Lower leg skin (tissue), 4 donors: ENCODE measurements at regions not wholly inside any gene's neighbourhood (a gene's known extent, or its start where the extent isn't known, plus 50 kb on each side); places are given as distances from the start of the nearest gene placed in this dataset.

ENCODE experiments used
- DNase-seq, 2 donors: peaks; one replicate each; pipeline ENCODE4 v3.0.0-alpha.2; 2019; ENCODE audit warnings: low spot score in 2 of 2
- H3K4me3 ChIP-seq: fragments of 200-600 bp; sonication (generic); 2 replicates; pipeline ENCODE4 v1.5.1; 2017; ENCODE audit warnings: mild to moderate bottlenecking, low read depth; ENCODE audit not compliant: poor library complexity, severe bottlenecking
- POLR2A ChIP-seq, 2 donors: fragments of 450-650 bp; IDR thresholded peaks; one replicate each; pipeline ENCODE4 v1.6.1; 2016 to 2017; ENCODE audit warnings: antibody characterized with exemption in 2 of 2, mild to moderate bottlenecking in 1 of 2, moderate library complexity in 1 of 2
- WGBS, 2 donors: methylation state at CpG; one replicate each; pipeline ENCODE4 v1.1.5; 2018; 5-methylcytosine and 5-hydroxymethylcytosine counted together
- intact Hi-C: fragments of 100-400 bp; cut with DNase I; formaldehyde crosslinking; loops from one replicate; pipeline ENCODE4 v1.15.0; 2023; ENCODE audit warnings: low total_unique reads
- TF ChIP-seq, protein P1 (sequence below), 3 donors: fragments of 450-650 bp; IDR thresholded peaks; one replicate each; pipeline ENCODE4 v1.5.1; 2016; ENCODE audit warnings: antibody characterized with exemption in 3 of 3, mild to moderate bottlenecking in 3 of 3, moderate library complexity in 2 of 3

- WGBS, 2 donors, result 83 to 90% methylated on average over 2 of the region's 2 CpGs
- no peak overlapping the region for H3K4me3 ChIP-seq
- TF ChIP-seq, protein P1, sequence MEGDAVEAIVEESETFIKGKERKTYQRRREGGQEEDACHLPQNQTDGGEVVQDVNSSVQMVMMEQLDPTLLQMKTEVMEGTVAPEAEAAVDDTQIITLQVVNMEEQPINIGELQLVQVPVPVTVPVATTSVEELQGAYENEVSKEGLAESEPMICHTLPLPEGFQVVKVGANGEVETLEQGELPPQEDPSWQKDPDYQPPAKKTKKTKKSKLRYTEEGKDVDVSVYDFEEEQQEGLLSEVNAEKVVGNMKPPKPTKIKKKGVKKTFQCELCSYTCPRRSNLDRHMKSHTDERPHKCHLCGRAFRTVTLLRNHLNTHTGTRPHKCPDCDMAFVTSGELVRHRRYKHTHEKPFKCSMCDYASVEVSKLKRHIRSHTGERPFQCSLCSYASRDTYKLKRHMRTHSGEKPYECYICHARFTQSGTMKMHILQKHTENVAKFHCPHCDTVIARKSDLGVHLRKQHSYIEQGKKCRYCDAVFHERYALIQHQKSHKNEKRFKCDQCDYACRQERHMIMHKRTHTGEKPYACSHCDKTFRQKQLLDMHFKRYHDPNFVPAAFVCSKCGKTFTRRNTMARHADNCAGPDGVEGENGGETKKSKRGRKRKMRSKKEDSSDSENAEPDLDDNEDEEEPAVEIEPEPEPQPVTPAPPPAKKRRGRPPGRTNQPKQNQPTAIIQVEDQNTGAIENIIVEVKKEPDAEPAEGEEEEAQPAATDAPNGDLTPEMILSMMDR (IDR thresholded peaks at IDR 0.05), result no peak
- no peak for TF ChIP-seq POLR2A (IDR thresholded peaks at IDR 0.05)
- DNase-seq, result no peak
- intact Hi-C loops, result no loop called here
Observed at GRCh38 chr18:4813708-4814107, 358.6 kb upstream of the DLGAP1 start.

- WGBS, 2 donors, result 96 to 98% methylated on average over 3 of the region's 3 CpGs
- intact Hi-C loops, result no loop called here
- no peak overlapping the region for H3K4me3 ChIP-seq
- TF ChIP-seq POLR2A (IDR thresholded peaks at IDR 0.05), result no peak
- TF ChIP-seq, protein P1 (IDR thresholded peaks at IDR 0.05), result no peak
- no peak for DNase-seq
Observed at GRCh38 chr18:4808891-4809290, 353.8 kb upstream of the DLGAP1 start.

- DNase-seq, result no peak
- H3K4me3 ChIP-seq, result no peak overlapping the region
- WGBS, 2 donors, result 82 to 91% methylated on average over 18 of the region's 18 CpGs
- intact Hi-C loops, result no loop called here
- TF ChIP-seq POLR2A (IDR thresholded peaks at IDR 0.05), result no peak
- TF ChIP-seq, protein P1 (IDR thresholded peaks at IDR 0.05), result no peak
Observed at GRCh38 chr18:4807604-4808293, 352.6 kb upstream of the DLGAP1 start.

- no peak for DNase-seq
- TF ChIP-seq POLR2A (IDR thresholded peaks at IDR 0.05), result no peak
- TF ChIP-seq, protein P1 (IDR thresholded peaks at IDR 0.05), result no peak
- WGBS, 2 donors, result 72 to 88% methylated on average over 1 of the region's 1 CpG
- intact Hi-C loops, result no loop called here
- H3K4me3 ChIP-seq, result no peak overlapping the region
Observed at GRCh38 chr18:4806331-4806730, 351.2 kb upstream of the DLGAP1 start.

- 60 to 72% methylated on average over 2 of the region's 2 CpGs for WGBS, 2 donors
- no peak for DNase-seq
- H3K4me3 ChIP-seq, result no peak overlapping the region
- intact Hi-C loops, result no loop called here
- TF ChIP-seq, protein P1 (IDR thresholded peaks at IDR 0.05), result no peak
- no peak for TF ChIP-seq POLR2A (IDR thresholded peaks at IDR 0.05)
Observed at GRCh38 chr18:4802296-4802695, 347.2 kb upstream of the DLGAP1 start.

DNA sequence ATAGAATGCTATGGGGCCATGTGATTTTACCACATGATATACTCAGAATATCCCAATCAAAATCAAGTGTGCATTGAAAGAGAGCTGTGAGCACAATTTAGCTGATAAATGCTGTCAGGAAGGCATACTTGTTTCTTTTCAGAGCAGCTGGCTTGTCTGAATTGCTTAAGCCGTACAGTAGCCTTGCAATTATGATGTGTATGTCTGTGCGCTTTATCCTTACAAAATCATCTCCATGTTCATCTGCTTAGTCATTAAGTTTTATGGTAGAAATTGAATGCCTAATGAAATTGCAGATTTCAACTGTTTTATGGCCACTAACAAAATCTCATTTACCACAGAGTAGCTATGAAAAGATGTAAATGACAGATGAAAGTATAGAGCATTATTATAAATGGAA is 346.0 kb upstream of the DLGAP1 start:
- no peak for DNase-seq
- intact Hi-C loops, result no loop called here
- 91 to 94% methylated on average over 2 of the region's 2 CpGs for WGBS, 2 donors
- no peak overlapping the region for H3K4me3 ChIP-seq
- no peak for TF ChIP-seq POLR2A (IDR thresholded peaks at IDR 0.05)
- TF ChIP-seq, protein P1 (IDR thresholded peaks at IDR 0.05), result no peak
